Neural progenitor cell (in vitro differentiated cells): ENCODE measurements at regions not wholly inside any gene's neighbourhood (a gene's known extent, or its start where the extent isn't known, plus 50 kb on each side); places are given as distances from the start of the nearest gene placed in this dataset.
"Not testable (repeated sequence)": the region's sequence is repeated elsewhere in the genome, so short reads cannot be mapped to it uniquely, and the experiment has no call there.

Experiments used
- DNase-seq: peaks from one replicate; pipeline ENCODE4 v3.0.0-alpha.2; 2016; ENCODE audit warnings: low spot score
- H2AFZ ChIP-seq: fragments of 200-600 bp; sonication (generic); replicated peaks from 2 replicates; pipeline ENCODE4 v1.6.1; 2016; ENCODE audit warnings: antibody characterized with exemption
- H3F3A ChIP-seq: fragments of 200-600 bp; sonication (generic); 2 replicates; pipeline ENCODE4 v1.6.1; 2016; ENCODE audit warnings: antibody characterized with exemption, low read depth
- H3K27ac ChIP-seq: fragments of 200-600 bp; sonication (generic); 2 replicates; pipeline ENCODE4 v1.5.1; 2016; ENCODE audit warnings: mild to moderate bottlenecking
- H3K27me3 ChIP-seq: fragments of 200-600 bp; sonication (generic); 2 replicates; pipeline ENCODE4 v1.6.1; 2016; ENCODE audit warnings: mild to moderate bottlenecking, moderate library complexity
- H3K36me3 ChIP-seq: fragments of 200-600 bp; sonication (generic); 2 replicates; pipeline ENCODE4 v1.5.1; 2016
- H3K4me1 ChIP-seq: fragments of 200-600 bp; sonication (generic); 2 replicates; pipeline ENCODE4 v1.6.1; 2016; ENCODE audit warnings: mixed run types
- H3K4me2 ChIP-seq: fragments of 200-600 bp; sonication (generic); 2 replicates; pipeline ENCODE4 v1.6.1; 2016
- H3K4me3 ChIP-seq: fragments of 200-600 bp; sonication (generic); 2 replicates; pipeline ENCODE4 v1.5.1; 2016
- H3K79me2 ChIP-seq: fragments of 200-600 bp; sonication (generic); 2 replicates; pipeline ENCODE4 v1.6.1; 2016; ENCODE audit warnings: low read depth
- H3K9ac ChIP-seq: fragments of 200-600 bp; sonication (generic); 2 replicates; pipeline ENCODE4 v1.6.1; 2016
- H3K9me3 ChIP-seq: fragments of 200-600 bp; sonication (generic); 2 replicates; pipeline ENCODE4 v1.5.1; 2016; ENCODE audit warnings: low read depth
- H4K20me1 ChIP-seq: fragments of 200-600 bp; sonication (generic); 2 replicates; pipeline ENCODE4 v1.6.1; 2016; ENCODE audit warnings: low read depth
- H3K27ac Mint-ChIP-seq: 3 replicates; pipeline ENCODE4 v1.8.0; 2021; ENCODE audit warnings: mixed read lengths
- H3K27me3 Mint-ChIP-seq: 2 replicates; pipeline ENCODE4 v1.8.0; 2022; ENCODE audit warnings: low read depth, mild to moderate bottlenecking, inconsistent platforms, moderate library complexity, mixed read lengths; ENCODE audit not compliant: insufficient read depth
- H3K36me3 Mint-ChIP-seq: 3 replicates; pipeline ENCODE4 v1.8.0; 2021; ENCODE audit warnings: mixed read lengths
- H3K4me1 Mint-ChIP-seq: 3 replicates; pipeline ENCODE4 v1.8.0; 2021; ENCODE audit warnings: mixed read lengths
- H3K4me3 Mint-ChIP-seq: 3 replicates; pipeline ENCODE4 v1.8.0; 2021; ENCODE audit warnings: mild to moderate bottlenecking, moderate library complexity, mixed read lengths
- H3K9me3 Mint-ChIP-seq: 3 replicates; pipeline ENCODE4 v1.8.0; 2020; ENCODE audit warnings: mixed read lengths
- CTCF ChIP-seq: fragments of 200-600 bp; sonication (generic); IDR thresholded peaks from 2 replicates; pipeline ENCODE4 v1.5.1; 2017; ENCODE audit warnings: antibody characterized with exemption, mild to moderate bottlenecking
- EZH2 ChIP-seq: fragments of 200-600 bp; sonication (generic); IDR thresholded peaks from 2 replicates; pipeline ENCODE4 v1.6.1; 2017; ENCODE audit warnings: antibody characterized with exemption, mild to moderate bottlenecking, moderate library complexity
- EZH2phosphoT487 ChIP-seq: fragments of 200-600 bp; sonication (generic); IDR thresholded peaks from 2 replicates; pipeline ENCODE4 v1.6.1; 2017; ENCODE audit warnings: antibody characterized with exemption

GRCh38 chr4:137896221-137896737 lies 345.9 kb downstream of the SLC7A11 start:
- Mint-ChIP-seq H3K27me3 (no peaks in the 10 kb centered on the region), H3K4me1 (no peaks in the 10 kb centered on the region), H3K36me3 (no peaks in the 10 kb centered on the region), H3K27ac (no peak overlapping the region), H3K9me3 (peaks cover 3% of the 10 kb centered on the region), H3K4me3 (no peak overlapping the region)
- Histone ChIP-seq H3K27ac (no peak overlapping the region), H3K4me1 (no peaks in the 10 kb centered on the region), H3K9me3 (no peaks in the 10 kb centered on the region), H3K79me2 (no peaks in the 10 kb centered on the region), H3K4me2 (no peak overlapping the region), H3K9ac (no peak overlapping the region), H3F3A (no peaks in the 10 kb centered on the region), H4K20me1 (no peaks in the 10 kb centered on the region), H3K4me3 (no peak overlapping the region), H3K36me3 (no peaks in the 10 kb centered on the region), H3K27me3 (no peaks in the 10 kb centered on the region), H2AFZ (no peak overlapping the region)
- no peak for DNase-seq
- TF ChIP-seq CTCF = no peak
- no peak for TF ChIP-seq EZH2phosphoT487

- H3K36me3 ChIP-seq, H3K27me3 Mint-ChIP-seq, H3K4me1 ChIP-seq, H3K9me3 Mint-ChIP-seq, H4K20me1 ChIP-seq, DNase-seq, H3K79me2 ChIP-seq, H3K4me3 Mint-ChIP-seq, H3K27ac ChIP-seq, H3K9me3 ChIP-seq, H3F3A ChIP-seq, H3K27me3 ChIP-seq, H3K9ac ChIP-seq, H3K4me1 Mint-ChIP-seq, H3K4me3 ChIP-seq, H3K36me3 Mint-ChIP-seq, H3K27ac Mint-ChIP-seq, H2AFZ ChIP-seq, H3K4me2 ChIP-seq: not testable (repeated sequence)
Measured at GRCh38 chr4:137895515-137895914, 346.6 kb downstream of the SLC7A11 start.

- Histone ChIP-seq H3K9me3 (no peaks in the 10 kb centered on the region), H3K4me1 (no peaks in the 10 kb centered on the region), H3K4me3 (no peak overlapping the region), H3K36me3 (no peaks in the 10 kb centered on the region), H4K20me1 (no peaks in the 10 kb centered on the region), H3K27me3 (no peaks in the 10 kb centered on the region), H3K9ac (no peak overlapping the region), H3K4me2 (no peak overlapping the region), H3K79me2 (no peaks in the 10 kb centered on the region), H2AFZ (peak overlapping the region; percentile 85), H3F3A (no peaks in the 10 kb centered on the region), H3K27ac (no peak overlapping the region)
- no peak for DNase-seq
- no peaks in the 10 kb centered on the region for H3K36me3 Mint-ChIP-seq
- no peak overlapping the region for H3K27ac Mint-ChIP-seq
- peaks cover 3% of the 10 kb centered on the region for H3K9me3 Mint-ChIP-seq
- no peaks in the 10 kb centered on the region for H3K4me1 Mint-ChIP-seq
- no peak overlapping the region for H3K4me3 Mint-ChIP-seq
- TF ChIP-seq EZH2phosphoT487 = no peak
- no peak for TF ChIP-seq EZH2
- TF ChIP-seq CTCF = no peak
- no peaks in the 10 kb centered on the region for H3K27me3 Mint-ChIP-seq
Measured at GRCh38 chr4:137892134-137892533, 350.0 kb downstream of the SLC7A11 start.

- DNase-seq = no peak
- no peaks in the 10 kb centered on the region for H3K36me3 Mint-ChIP-seq
- Histone ChIP-seq H3K27me3 (no peaks in the 10 kb centered on the region), H3K4me2 (no peak overlapping the region), H3F3A (no peaks in the 10 kb centered on the region), H3K36me3 (no peaks in the 10 kb centered on the region), H3K4me3 (no peak overlapping the region), H4K20me1 (no peaks in the 10 kb centered on the region), H3K9me3 (no peaks in the 10 kb centered on the region), H3K4me1 (no peaks in the 10 kb centered on the region), H2AFZ (no peak overlapping the region), H3K79me2 (no peaks in the 10 kb centered on the region), H3K9ac (no peak overlapping the region), H3K27ac (no peak overlapping the region)
- no peaks in the 10 kb centered on the region for H3K27me3 Mint-ChIP-seq
- TF ChIP-seq CTCF = no peak
- TF ChIP-seq EZH2 = no peak
- no peak for TF ChIP-seq EZH2phosphoT487
- H3K9me3 Mint-ChIP-seq = peaks cover 3% of the 10 kb centered on the region
- no peak overlapping the region for H3K4me3 Mint-ChIP-seq
- no peak overlapping the region for H3K27ac Mint-ChIP-seq
- no peaks in the 10 kb centered on the region for H3K4me1 Mint-ChIP-seq
Measured at GRCh38 chr4:137890812-137891211, 351.3 kb downstream of the SLC7A11 start.
